Right atrium auricular region (tissue), 2 donors: ENCODE measurements at regions not wholly inside any gene's neighbourhood (a gene's known extent, or its start where the extent isn't known, plus 50 kb on each side); places are given as distances from the start of the nearest gene placed in this dataset.

Experiments
- DNase-seq: peaks from one replicate; pipeline ENCODE4 v3.0.0-alpha.2; 2019; ENCODE audit warnings: low spot score
- H3K27ac ChIP-seq, 2 donors: fragments of 200-600 bp; sonication (generic); 1 replicate in 1 of 2; 2 replicates in 1 of 2; pipeline ENCODE4 v1.5.1; 2016 to 2019
- H3K27me3 ChIP-seq, 2 donors: fragments of 200-600 bp; sonication (generic); one replicate each; pipeline versions ENCODE4 v1.5.1 to v1.6.0; 2017 to 2019
- H3K36me3 ChIP-seq: fragments of 200-600 bp; sonication (generic); one replicate; pipeline ENCODE4 v1.5.1; 2016
- H3K4me1 ChIP-seq, 2 donors: fragments of 200-600 bp; sonication (generic); one replicate each; pipeline versions ENCODE4 v1.5.1 to v1.6.0; 2017 to 2019
- H3K4me3 ChIP-seq, 2 donors: fragments of 200-600 bp; sonication (generic); 1 replicate in 1 of 2; 2 replicates in 1 of 2; pipeline ENCODE4 v1.5.1; 2017 to 2019; ENCODE audit warnings: mild to moderate bottlenecking in 1 of 2, moderate library complexity in 1 of 2
- H3K9me3 ChIP-seq, 2 donors: fragments of 200-600 bp; sonication (generic); one replicate each; pipeline ENCODE4 v1.5.1; 2019
- TF ChIP-seq, protein P1 (sequence below), 2 donors: fragments of 200-600 bp; sonication (generic); IDR thresholded peaks; one replicate each; pipeline ENCODE4 v1.5.1; 2019; ENCODE audit warnings: antibody characterized with exemption in 2 of 2

- no peak overlapping the region for H3K4me3 ChIP-seq
- H3K9me3 ChIP-seq = peaks cover 0 to 11% of the 10 kb centered on the region in 2 donors
- no peaks in the 10 kb centered on the region for H3K27me3 ChIP-seq
- no peaks in the 10 kb centered on the region for H3K36me3 ChIP-seq
- no peak overlapping the region for H3K27ac ChIP-seq
- no peaks in the 10 kb centered on the region for H3K4me1 ChIP-seq
- TF ChIP-seq, protein P1, sequence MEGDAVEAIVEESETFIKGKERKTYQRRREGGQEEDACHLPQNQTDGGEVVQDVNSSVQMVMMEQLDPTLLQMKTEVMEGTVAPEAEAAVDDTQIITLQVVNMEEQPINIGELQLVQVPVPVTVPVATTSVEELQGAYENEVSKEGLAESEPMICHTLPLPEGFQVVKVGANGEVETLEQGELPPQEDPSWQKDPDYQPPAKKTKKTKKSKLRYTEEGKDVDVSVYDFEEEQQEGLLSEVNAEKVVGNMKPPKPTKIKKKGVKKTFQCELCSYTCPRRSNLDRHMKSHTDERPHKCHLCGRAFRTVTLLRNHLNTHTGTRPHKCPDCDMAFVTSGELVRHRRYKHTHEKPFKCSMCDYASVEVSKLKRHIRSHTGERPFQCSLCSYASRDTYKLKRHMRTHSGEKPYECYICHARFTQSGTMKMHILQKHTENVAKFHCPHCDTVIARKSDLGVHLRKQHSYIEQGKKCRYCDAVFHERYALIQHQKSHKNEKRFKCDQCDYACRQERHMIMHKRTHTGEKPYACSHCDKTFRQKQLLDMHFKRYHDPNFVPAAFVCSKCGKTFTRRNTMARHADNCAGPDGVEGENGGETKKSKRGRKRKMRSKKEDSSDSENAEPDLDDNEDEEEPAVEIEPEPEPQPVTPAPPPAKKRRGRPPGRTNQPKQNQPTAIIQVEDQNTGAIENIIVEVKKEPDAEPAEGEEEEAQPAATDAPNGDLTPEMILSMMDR (IDR thresholded peaks at IDR 0.05) = no peak
- DNase-seq = no peak
Measured at GRCh38 chr13:53878861-53879260, 850.2 kb downstream of the OLFM4 start.

DNA sequence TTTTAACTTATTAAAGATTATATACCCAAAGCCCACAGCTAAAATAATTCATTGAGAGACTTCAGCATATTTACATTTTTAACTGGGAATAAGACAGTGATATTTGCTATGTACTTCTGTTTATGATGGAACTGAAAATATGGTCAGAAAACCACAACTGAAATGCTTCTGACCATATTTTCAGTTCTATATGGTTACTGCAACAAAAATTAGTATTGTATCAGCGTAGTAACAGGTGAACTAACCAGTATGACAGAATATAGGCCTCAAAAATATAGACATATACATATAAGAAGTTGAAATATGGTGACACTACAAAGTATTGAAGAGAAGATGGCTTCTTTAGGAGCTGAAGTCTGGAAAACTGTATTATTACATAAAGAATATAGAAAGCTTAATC, 857.4 kb downstream of the OLFM4 start:
- Histone ChIP-seq H3K4me3 (no peak overlapping the region), H3K27me3 (no peaks in the 10 kb centered on the region), H3K9me3 (peaks cover 0 to 11% of the 10 kb centered on the region in 2 donors), H3K27ac (no peak overlapping the region), H3K4me1 (no peaks in the 10 kb centered on the region), H3K36me3 (no peaks in the 10 kb centered on the region)
- no peak for DNase-seq
- TF ChIP-seq, protein P1 (IDR thresholded peaks at IDR 0.05) = no peak

- no peaks in the 10 kb centered on the region for H3K9me3 ChIP-seq
- no peaks in the 10 kb centered on the region for H3K36me3 ChIP-seq
- TF ChIP-seq, protein P1 (IDR thresholded peaks at IDR 0.05) = no peak
- H3K27ac ChIP-seq = no peak overlapping the region
- H3K4me1 ChIP-seq = no peaks in the 10 kb centered on the region
- no peak overlapping the region for H3K4me3 ChIP-seq
- no peak for DNase-seq
- H3K27me3 ChIP-seq = no peaks in the 10 kb centered on the region
Measured at GRCh38 chr13:53890696-53891095, 862.1 kb downstream of the OLFM4 start.

DNA sequence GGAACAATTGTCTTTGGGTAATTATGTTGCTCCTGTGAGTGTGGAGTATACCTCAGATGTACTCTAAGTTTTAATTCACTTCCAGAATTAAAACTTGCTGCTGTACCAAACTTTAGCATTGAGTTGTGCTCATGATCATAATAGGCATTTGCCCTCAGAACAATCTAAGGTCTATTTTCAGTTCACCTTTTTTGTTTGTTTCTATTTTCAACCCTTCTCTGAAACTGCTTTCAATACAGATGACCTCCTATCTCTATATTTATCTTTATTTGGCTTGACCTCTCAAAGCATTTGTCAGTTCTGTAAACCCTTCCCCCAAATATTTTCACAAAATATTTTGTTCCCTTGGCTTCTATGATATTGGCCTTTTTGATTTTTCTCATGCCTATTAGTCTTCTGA, 873.0 kb downstream of the OLFM4 start:
- H3K27me3 ChIP-seq = no peaks in the 10 kb centered on the region
- no peak overlapping the region for H3K4me3 ChIP-seq
- DNase-seq = no peak
- TF ChIP-seq, protein P1 (IDR thresholded peaks at IDR 0.05) = no peak
- H3K27ac ChIP-seq = no peak overlapping the region
- H3K9me3 ChIP-seq = no peaks in the 10 kb centered on the region
- H3K4me1 ChIP-seq = no peaks in the 10 kb centered on the region
- H3K36me3 ChIP-seq = no peaks in the 10 kb centered on the region

DNA sequence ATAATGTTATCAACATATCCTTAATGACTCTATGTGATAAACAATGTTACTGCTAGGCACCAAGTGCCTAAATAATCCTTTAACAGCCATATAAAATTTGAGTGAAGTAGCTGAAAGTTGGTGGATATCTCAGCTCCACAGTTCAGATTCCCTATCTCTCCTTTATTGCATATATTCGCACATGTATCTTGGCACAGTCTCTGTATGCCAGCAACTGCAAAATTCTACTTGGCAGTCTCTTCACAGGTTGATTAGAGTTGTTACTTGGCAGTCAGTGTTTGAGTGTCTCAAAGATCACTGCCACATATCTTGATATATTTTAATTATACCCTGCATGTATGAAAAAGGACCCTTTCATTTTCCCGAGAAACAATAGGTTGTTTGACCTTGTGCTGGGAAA, 879.3 kb downstream of the OLFM4 start:
- Histone ChIP-seq H3K27me3 (no peaks in the 10 kb centered on the region), H3K36me3 (no peaks in the 10 kb centered on the region), H3K27ac (no peak overlapping the region), H3K4me1 (peaks cover 0 to 10% of the 10 kb centered on the region in 2 donors), H3K9me3 (no peaks in the 10 kb centered on the region), H3K4me3 (no peak overlapping the region)
- TF ChIP-seq, protein P1 (IDR thresholded peaks at IDR 0.05) = no peak
- DNase-seq = no peak

DNA sequence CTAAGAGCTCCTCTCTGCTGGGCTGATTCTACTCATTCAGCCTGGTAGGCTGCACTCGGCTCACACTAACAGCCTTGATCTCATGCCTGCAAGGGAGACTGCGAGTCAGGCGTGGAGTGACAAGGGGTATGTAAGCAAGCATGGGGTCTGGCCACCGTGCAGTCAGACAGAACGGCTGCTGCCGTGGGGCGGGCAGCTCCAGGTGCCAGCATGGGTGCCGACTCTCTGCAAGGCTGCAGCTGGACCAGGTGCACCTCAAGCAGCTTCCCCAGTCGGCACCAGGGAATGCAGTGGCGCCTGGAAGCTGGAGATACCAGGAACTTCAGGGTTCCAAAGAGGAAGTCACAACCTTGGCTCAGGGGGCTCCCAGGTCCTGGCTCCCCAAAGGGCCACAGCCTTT, 892.3 kb downstream of the OLFM4 start:
- Histone ChIP-seq H3K4me1 (no peaks in the 10 kb centered on the region), H3K36me3 (no peaks in the 10 kb centered on the region), H3K9me3 (no peaks in the 10 kb centered on the region), H3K27ac (no peak overlapping the region), H3K4me3 (no peak overlapping the region), H3K27me3 (no peaks in the 10 kb centered on the region)
- no peak for DNase-seq
- TF ChIP-seq, protein P1 (IDR thresholded peaks at IDR 0.05) = no peak
